Right kidney (tissue), 1 donor: ENCODE measurements at regions not wholly inside any gene's neighbourhood (a gene's known extent, or its start where the extent isn't known, plus 50 kb on each side); places are given as distances from the start of the nearest gene placed in this dataset.
"Not testable (repeated sequence)": the region's sequence is repeated elsewhere in the genome, so short reads cannot be mapped to it uniquely, and the experiment has no call there.

Source experiments
- DNase-seq: peaks from one replicate; pipeline ENCODE4 v3.0.0-alpha.2; 2016

- DNase-seq, result no peak
These were observed 1013.8 kb downstream of the PLA2G4A start for GRCh38 chr1:187842406-187843165.

DNA sequence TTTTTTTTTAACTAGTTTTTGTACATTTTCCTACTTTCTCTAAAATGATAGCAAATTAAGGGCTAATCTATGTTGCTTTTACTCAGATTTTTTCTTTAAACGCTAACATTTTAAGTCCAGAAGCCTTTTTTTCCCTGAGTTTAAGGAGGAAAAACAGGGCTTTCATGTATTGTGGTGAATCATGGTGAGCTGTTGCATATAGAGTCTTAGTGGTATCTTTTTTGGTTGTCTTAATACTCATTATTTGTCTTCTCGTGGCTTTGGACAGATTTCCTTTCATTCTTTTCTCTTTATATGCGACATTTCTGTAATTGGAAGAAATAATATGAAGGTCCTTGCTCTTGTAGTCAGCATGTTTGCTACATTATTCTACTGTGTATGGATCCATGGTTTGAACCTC lies 1015.6 kb downstream of the PLA2G4A start:
- no peak for DNase-seq

DNA sequence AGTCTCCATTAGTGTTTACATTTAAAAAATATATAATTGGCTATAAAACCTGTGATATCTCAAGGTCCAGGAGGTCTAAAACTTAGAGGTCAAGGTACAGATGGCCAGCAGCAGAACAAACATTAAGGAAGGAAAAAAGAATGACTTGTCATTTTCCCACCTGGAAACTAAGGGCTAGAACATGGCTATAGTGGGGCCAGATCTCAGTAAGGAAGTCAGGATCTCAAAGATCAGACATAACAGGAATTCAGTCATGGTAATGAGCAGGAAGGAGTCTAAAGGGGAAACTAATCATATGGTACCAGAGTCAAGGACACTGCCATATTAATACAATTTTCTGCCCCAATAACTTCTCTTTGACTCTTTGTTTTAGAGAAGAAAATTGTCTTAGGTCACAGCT lies 1018.8 kb downstream of the PLA2G4A start:
- DNase-seq, result no peak

DNA sequence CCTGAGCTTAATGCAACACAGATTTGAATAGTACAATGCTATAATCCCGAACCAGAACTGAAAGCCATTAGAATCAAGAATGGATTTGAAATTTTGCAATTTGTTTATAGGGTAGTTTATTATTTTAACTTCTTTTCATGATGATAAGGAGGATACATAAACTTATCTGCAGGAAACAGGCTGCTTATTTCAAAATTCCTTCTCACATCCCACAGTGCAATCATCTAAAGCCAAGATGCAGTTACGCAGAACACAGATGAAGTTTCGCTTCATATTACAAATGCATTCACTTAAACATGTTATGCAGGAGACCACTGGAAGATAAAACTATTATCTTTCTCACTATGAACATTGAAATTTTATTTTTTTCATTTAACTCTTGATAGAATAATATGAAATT lies 1019.6 kb downstream of the PLA2G4A start:
- no peak for DNase-seq

- not testable (repeated sequence) for DNase-seq
These were observed 1021.4 kb downstream of the PLA2G4A start for GRCh38 chr1:187850146-187850545.

DNA sequence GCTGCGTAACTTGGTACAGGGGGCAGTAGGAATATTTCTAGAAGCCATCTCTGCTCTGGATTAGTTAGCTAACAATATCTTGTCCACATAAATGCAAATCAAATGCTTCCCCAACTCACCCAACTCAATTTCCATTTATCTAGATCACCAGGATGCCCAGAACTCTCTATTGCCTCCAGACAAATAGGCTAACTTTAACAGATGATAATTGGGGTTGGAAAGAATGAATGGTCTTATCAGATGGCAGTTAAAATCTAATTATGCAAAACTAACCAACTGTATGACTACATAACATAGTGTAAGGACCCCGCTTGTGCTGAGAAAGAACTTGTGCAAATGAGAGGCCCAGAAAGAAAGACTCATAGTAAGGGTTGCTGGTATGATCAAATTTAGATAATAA lies 1024.8 kb downstream of the PLA2G4A start:
- DNase-seq, result no peak

DNA sequence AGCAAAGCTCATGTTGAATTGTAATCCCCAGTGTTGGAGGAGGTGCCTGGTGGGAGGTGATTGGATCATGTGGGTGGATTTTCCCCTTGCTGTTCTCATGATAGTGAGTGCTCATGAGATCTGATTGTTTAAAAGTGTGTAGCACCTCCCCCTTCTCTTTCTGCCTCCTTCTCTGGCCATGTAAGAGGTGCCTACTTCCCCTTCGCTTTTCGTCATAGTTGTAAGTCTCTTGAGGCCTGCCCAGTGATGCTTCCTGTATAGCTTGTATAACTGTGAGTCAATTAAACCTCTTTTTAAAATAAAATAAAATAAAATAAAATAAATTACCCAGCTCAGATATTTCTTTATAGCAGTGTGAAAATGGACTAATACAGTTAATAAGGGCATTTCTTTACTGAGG lies 1025.7 kb downstream of the PLA2G4A start:
- no peak for DNase-seq

- no peak for DNase-seq
These were observed 1033.8 kb downstream of the PLA2G4A start for GRCh38 chr1:187862506-187862905.

DNA sequence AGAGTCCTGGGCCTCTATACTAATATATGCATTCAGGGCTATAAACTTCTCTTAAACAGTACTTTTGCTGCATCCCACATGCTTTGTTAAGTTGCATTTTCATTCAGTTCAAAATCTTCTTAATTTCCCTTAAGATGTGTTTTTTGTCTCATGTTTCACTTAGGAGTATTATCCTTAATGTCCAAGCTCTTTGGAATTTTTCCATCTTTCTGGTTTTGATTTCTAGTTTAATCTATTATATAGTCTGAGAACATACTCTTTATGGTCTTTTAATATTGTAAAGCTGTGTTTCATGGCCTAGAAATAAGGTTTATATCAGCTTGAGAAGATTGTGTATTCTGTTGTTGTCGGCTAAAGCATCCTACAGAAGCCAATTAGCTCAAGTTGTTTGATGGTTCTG lies 1041.8 kb downstream of the PLA2G4A start:
- DNase-seq, result no peak

GRCh38 chr1:187871177-187871845 lies 1042.6 kb downstream of the PLA2G4A start:
- no peak for DNase-seq

DNA sequence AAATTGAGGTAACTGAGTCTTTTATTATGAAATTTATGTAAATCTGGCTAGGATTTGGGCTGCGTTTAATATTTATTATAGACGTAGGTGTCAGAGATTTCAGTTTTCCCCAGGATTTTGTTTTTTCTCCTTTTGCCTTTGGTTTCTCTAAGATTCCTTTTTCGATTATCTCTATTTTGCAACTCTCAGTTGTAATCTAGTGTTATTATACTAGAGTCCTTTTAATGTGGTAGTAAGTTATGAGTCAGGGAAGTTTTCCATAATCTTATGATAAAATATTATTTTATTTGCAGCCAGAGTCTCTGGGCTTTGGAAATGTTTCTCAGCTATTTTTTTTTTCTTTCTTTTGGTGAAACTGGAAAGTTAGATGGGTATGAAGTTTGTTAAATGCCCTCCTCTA lies 1043.8 kb downstream of the PLA2G4A start:
- no peak for DNase-seq

DNA sequence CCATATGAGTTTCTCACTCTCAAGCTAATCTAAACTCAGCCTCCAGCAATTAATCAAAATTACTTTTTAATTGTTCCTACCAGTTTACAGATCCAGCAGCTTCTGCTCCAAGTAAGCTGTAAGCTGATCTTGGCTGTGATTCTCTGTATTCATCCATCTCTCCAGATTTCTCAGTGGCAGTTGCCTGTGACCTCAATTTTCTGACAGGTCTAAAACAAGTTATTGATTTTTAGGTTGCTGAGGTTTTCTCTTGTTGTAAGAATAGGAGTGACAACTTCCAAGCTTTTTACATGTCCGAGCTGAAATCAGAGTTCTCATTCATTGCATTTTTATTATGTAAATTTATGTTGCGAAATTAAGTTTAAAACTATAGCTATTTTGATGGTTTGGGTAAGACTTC lies 1044.4 kb downstream of the PLA2G4A start:
- no peak for DNase-seq

DNA sequence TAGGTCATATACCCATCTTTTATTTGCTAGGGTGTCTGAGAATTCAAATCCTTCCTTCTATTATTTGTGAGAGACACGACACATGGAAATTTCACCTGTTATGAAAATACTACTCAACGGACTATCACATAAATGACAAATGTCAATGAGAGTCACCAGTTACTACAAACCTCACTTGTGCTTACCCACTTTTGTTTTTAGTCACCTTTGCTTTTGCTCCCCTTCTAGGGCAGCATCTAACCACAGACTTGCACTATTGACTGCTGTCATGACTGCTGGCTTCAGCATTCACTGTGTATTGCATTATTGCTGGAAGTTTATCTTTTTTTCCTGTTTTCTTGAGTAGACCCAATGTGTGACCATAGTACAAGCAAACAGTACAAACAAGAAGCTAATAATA lies 1048.0 kb downstream of the PLA2G4A start:
- no peak for DNase-seq

- no peak for DNase-seq
These were observed 1048.5 kb downstream of the PLA2G4A start for GRCh38 chr1:187877220-187877619.

GRCh38 chr1:187878883-187879282 lies 1050.1 kb downstream of the PLA2G4A start:
- no peak for DNase-seq

DNA sequence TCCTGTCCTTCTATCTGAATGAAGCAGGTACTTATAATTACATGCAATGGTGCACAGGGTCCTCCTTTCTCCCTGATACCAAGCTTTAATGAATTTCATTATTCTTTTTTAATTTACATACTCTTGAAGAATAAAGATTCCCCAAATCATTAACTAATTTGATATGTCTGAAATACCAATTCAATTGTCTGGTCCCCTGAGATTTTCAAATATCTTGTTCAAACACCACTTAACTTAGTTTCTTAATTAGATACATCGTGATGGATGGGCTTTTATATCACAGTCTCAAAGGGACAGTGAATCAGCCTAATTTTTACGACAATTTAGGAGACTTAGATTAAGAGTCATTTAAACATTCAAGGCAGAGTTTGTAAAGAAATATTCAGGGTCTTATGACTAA lies 1054.6 kb downstream of the PLA2G4A start:
- no peak for DNase-seq

DNA sequence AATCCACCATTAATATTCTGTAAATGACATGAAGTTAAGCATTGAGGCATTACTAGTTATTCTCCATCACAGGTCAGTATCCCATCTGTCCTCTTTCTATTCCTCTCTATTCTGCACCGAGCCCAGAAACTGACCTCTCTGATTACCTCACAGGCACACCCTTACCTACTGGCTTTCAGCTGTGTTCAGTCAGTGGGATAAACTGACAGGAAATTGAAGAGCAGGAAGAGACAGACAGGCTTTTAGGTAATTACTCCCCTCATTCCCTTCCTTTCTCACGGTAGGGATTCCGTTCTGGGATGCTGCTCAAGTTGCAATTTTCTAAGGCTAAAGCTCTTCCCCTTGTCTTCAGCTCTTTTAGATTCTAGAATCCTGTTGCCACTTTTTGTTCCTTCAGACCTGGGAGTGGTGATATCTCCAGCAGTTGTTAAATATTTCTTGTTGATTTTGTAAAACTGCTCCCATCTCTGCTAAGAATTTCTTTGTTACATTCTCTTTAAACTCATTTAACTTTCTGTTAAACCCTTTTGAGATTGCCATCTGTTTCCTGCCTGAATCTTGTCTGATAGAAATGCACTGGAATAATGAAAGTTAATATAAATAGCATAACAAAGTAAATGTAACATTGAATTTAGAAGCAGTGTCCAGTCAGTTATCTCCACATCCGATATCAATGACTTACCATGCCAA lies 1063.4 kb downstream of the PLA2G4A start:
- no peak for DNase-seq

DNA sequence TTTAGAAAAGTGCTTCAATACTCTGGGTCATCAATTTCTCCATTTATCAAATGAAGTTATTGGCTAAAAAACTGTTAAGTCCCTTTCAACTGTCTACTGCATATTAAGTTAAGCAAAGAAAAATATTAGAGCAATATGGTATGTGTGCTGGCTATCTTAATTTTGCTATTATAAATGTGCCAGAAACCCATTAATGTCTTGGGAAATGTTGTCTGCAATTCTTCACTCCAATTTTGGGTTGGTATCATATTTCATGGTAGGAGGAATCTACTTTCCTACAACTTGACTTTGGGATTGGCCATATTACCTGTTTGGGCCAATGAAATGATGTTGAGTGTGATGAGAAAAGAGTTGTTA lies 1063.9 kb downstream of the PLA2G4A start:
- no peak for DNase-seq

- DNase-seq, result no peak
These were observed 1064.7 kb downstream of the PLA2G4A start for GRCh38 chr1:187893471-187893870.

- DNase-seq, result no peak
These were observed 1065.6 kb downstream of the PLA2G4A start for GRCh38 chr1:187894349-187894748.

GRCh38 chr1:187903223-187903622 lies 1074.5 kb downstream of the PLA2G4A start:
- no peak for DNase-seq

DNA sequence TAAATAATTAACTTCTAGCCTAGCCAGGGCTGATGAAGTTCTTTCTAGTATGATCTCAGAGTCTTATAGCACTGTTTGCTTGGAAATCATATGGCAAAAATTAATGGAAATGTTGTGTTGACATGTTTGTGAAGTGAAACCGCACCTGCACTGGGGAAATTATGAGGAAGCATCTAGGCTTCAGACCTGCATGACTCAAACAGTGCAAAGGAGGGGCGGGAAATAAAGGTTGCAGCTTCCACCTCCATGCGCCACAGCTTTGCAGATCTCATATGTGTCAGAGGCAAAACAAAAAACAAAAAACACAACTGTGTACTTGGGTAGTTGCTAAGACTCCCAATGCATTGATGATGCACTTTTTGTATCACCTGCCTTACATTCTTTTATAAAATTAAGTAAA lies 1080.6 kb downstream of the PLA2G4A start:
- no peak for DNase-seq

DNA sequence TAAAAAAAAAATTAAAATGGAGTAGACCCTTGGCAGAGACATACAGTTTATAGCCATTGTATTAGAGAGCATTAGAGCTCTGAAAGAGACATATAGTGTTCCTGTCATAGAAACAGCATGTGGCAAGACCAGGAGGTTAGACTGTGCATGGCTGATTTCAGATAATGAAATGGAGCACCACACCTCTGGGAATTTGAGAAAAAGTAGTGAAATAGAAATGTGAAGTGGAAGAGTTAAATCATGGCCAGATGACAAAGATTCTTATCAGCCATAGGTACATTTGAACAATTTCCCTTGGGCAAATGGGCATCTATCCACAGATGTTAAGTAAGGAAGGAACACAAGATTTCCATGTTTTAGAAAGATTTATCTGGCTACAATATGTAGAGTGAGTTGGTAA lies 1083.1 kb downstream of the PLA2G4A start:
- no peak for DNase-seq

GRCh38 chr1:187920976-187921375 lies 1092.2 kb downstream of the PLA2G4A start:
- no peak for DNase-seq
